HCT116 (cell line): ENCODE measurements at regions not wholly inside any gene's neighbourhood (a gene's known extent, or its start where the extent isn't known, plus 50 kb on each side); places are given as distances from the start of the nearest gene placed in this dataset.

Source experiments
- ATAC-seq: fragments of 200-7000 bp; cut with Tn5 transposase; 2 replicates; pipeline ENCODE4 v1.9.1; 2020; ENCODE audit warnings: mild to moderate bottlenecking, moderate library complexity
- BruUV-seq: library from RNA; stranded (reverse); fragments of 400-500 nt; replicated peaks from 2 replicates; lab custom pipeline; 2021; lab: Mats Ljungman, UMichigan
- CTCF ChIA-PET: fragments of 300-600 bp; sonication (Branson Sonifier 250); formaldehyde crosslinking; loops from one replicate; lab custom pipeline; 2021; ENCODE audit warnings: antibody characterized with exemption; lab: Charles Lee
- POLR2A ChIA-PET: fragments of 300-600, 350-600 bp; sonication (Branson Sonifier 250); formaldehyde crosslinking; loops from one replicate; lab custom pipeline; 2021; ENCODE audit warnings: antibody characterized with exemption; lab: Charles Lee
- RAD21 ChIA-PET, 2 experiments: fragments of 300-600 bp; sonication (Branson Sonifier 250); formaldehyde crosslinking; loops; one replicate each; lab custom pipeline; 2023; ENCODE audit warnings: low total read pairs in 2 of 2; ENCODE audit not compliant: uncharacterized antibody in 2 of 2, unreplicated experiment in 2 of 2, low non-redundant PET in 1 of 2; lab: Charles Lee
- DNase-seq: peaks from one replicate; pipeline ENCODE4 v3.0.0-alpha.2; 2010; ENCODE audit warnings: low read depth, low spot score
- H2AFZ ChIP-seq: fragments of 200-600 bp; shearing (Covaris generic), sonication (generic); 2 replicates; pipeline ENCODE4 v1.6.1; 2017; ENCODE audit warnings: low read depth, mixed run types, mixed read lengths, antibody characterized with exemption, low read length; ENCODE audit not compliant: poor library complexity, severe bottlenecking
- H3K27ac ChIP-seq: 2 replicates; pipeline ENCODE4 v1.5.1; 2012; ENCODE audit warnings: low read depth, low read length
- H3K27me3 ChIP-seq: fragments of 200-600 bp; sonication (generic); 2 replicates; pipeline ENCODE4 v1.6.1; 2016; ENCODE audit warnings: mixed run types, low read length, mixed read lengths; ENCODE audit not compliant: insufficient read depth
- H3K36me3 ChIP-seq, 2 experiments: fragments of 200-500 bp in 1 of 2; fragments of 200-600 bp in 1 of 2; sonication (Bioruptor generic) in 1 of 2; sonication (generic) in 1 of 2; 2 replicates each; pipeline versions ENCODE4 v1.5.1 to v1.6.1; 2014 to 2016; ENCODE audit warnings: low read length in 2 of 2, inconsistent platforms in 1 of 2, mixed read lengths in 1 of 2, mixed run types in 1 of 2; ENCODE audit not compliant: insufficient read depth in 2 of 2, control insufficient read depth in 1 of 2
- H3K4me1 ChIP-seq, 2 experiments: fragments of 200-600 bp in 1 of 2; sonication (generic) in 1 of 2; 2 replicates each; pipeline versions ENCODE4 v1.5.1 to v1.6.1; 2012 to 2017; ENCODE audit warnings: low read length in 2 of 2, inconsistent platforms in 1 of 2, mild to moderate bottlenecking in 1 of 2, mixed read lengths in 1 of 2, mixed run types in 1 of 2, moderate library complexity in 1 of 2; ENCODE audit not compliant: insufficient read depth in 2 of 2, control insufficient read depth in 1 of 2
- H3K4me2 ChIP-seq: fragments of 200-600 bp; sonication (generic); 2 replicates; pipeline ENCODE4 v1.6.1; 2017; ENCODE audit warnings: mixed run types, low read length, mixed read lengths
- H3K4me3 ChIP-seq, 2 experiments: fragments of 200-600 bp in 1 of 2; sonication (generic) in 1 of 2; replicated peaks in 1 of 2; 2 replicates each; pipeline ENCODE4 v1.5.1; 2011 to 2016; ENCODE audit warnings: low read length in 2 of 2, control low read depth in 1 of 2, low read depth in 1 of 2, mild to moderate bottlenecking in 1 of 2, mixed read lengths in 1 of 2, mixed run types in 1 of 2
- H3K79me2 ChIP-seq: fragments of 200-600 bp; sonication (generic); 2 replicates; pipeline ENCODE4 v1.6.1; 2017; ENCODE audit warnings: mild to moderate bottlenecking, mixed run types, low read length, moderate library complexity, mixed read lengths; ENCODE audit not compliant: insufficient read depth
- H3K9ac ChIP-seq: fragments of 200-600 bp; sonication (generic); 2 replicates; pipeline ENCODE4 v1.6.1; 2016; ENCODE audit warnings: low read length, mixed read lengths
- H3K9me2 ChIP-seq: fragments of 200-600 bp; sonication (generic), shearing (Covaris generic); 2 replicates; pipeline ENCODE4 v1.6.1; 2017; ENCODE audit warnings: mixed run types, mild to moderate bottlenecking, moderate library complexity; ENCODE audit not compliant: insufficient read depth
- H3K9me3 ChIP-seq, 2 experiments: fragments of 200-500 bp in 1 of 2; fragments of 200-600 bp in 1 of 2; sonication (Bioruptor generic) in 1 of 2; sonication (generic) in 1 of 2; 2 replicates each; pipeline ENCODE4 v1.6.1; 2014 to 2017; ENCODE audit warnings: low read length in 2 of 2, mixed read lengths in 2 of 2, inconsistent platforms in 1 of 2, low read depth in 1 of 2, mild to moderate bottlenecking in 1 of 2, mixed run types in 1 of 2, moderate library complexity in 1 of 2; ENCODE audit not compliant: control insufficient read depth in 1 of 2, insufficient read depth in 1 of 2
- H4K20me1 ChIP-seq: fragments of 200-600 bp; sonication (generic), shearing (Covaris generic); 2 replicates; pipeline ENCODE4 v1.6.1; 2017; ENCODE audit warnings: mixed run types, mild to moderate bottlenecking, moderate library complexity; ENCODE audit not compliant: insufficient read depth
- ATF3 ChIP-seq: IDR thresholded peaks from 2 replicates; pipeline ENCODE4 v1.6.1; 2012
- CBX3 ChIP-seq: IDR thresholded peaks from 2 replicates; pipeline ENCODE4 v1.6.1; 2012; ENCODE audit warnings: low read depth
- CTCF ChIP-seq, 3 experiments: fragments of 200-600 bp in 1 of 3; sonication (generic) in 1 of 3; IDR thresholded peaks in 2 of 3; conservative IDR thresholded peaks in 1 of 3; 2 replicates each; pipeline ENCODE4 v1.5.1; 2012 to 2017; ENCODE audit warnings: low read depth in 2 of 3, low read length in 2 of 3, antibody characterized with exemption in 1 of 3, borderline replicate concordance in 1 of 3, control low read depth in 1 of 3, mild to moderate bottlenecking in 1 of 3, mixed read lengths in 1 of 3, mixed run types in 1 of 3, moderate library complexity in 1 of 3; ENCODE audit not compliant: insufficient read depth in 1 of 3
- EGR1 ChIP-seq: IDR thresholded peaks from 2 replicates; pipeline ENCODE4 v1.6.1; 2012; ENCODE audit warnings: low read depth
- ELF1 ChIP-seq: IDR thresholded peaks from 2 replicates; pipeline ENCODE4 v1.6.1; 2012; ENCODE audit warnings: low read depth, borderline replicate concordance
- EZH2phosphoT487 ChIP-seq: fragments of 200-600 bp; IDR thresholded peaks from 2 replicates; pipeline ENCODE4 v1.6.1; 2018; ENCODE audit warnings: antibody characterized with exemption, borderline replicate concordance
- FOSL1 ChIP-seq: IDR thresholded peaks from 2 replicates; pipeline ENCODE4 v1.6.1; 2012; ENCODE audit warnings: low read depth
- MAX ChIP-seq: IDR thresholded peaks from 2 replicates; pipeline ENCODE4 v1.6.1; 2012
- POLR2AphosphoS5 ChIP-seq: IDR thresholded peaks from 2 replicates; pipeline ENCODE4 v1.6.1; 2011; ENCODE audit warnings: mild to moderate bottlenecking, low read depth, low read length, moderate library complexity
- RAD21 ChIP-seq: IDR thresholded peaks from 2 replicates; pipeline ENCODE4 v1.6.1; 2012; ENCODE audit warnings: low read depth, mild to moderate bottlenecking
- SP1 ChIP-seq: IDR thresholded peaks from 2 replicates; pipeline ENCODE4 v1.6.1; 2012; ENCODE audit warnings: low read depth
- YY1 ChIP-seq: IDR thresholded peaks from 2 replicates; pipeline ENCODE4 v1.6.1; 2011; ENCODE audit warnings: low read length, low read depth, moderate library complexity, mild to moderate bottlenecking; ENCODE audit not compliant: insufficient replicate concordance; ENCODE audit errors: extremely low read depth
- ZBTB33 ChIP-seq: IDR thresholded peaks from 2 replicates; pipeline ENCODE4 v1.6.1; 2011; ENCODE audit warnings: mild to moderate bottlenecking, low read length, moderate library complexity; ENCODE audit not compliant: insufficient replicate concordance; ENCODE audit errors: extremely low read depth
- ZFX ChIP-seq: fragments of 450-650 bp; IDR thresholded peaks from 2 replicates; pipeline ENCODE4 v1.6.1; 2017
- ZNF274 ChIP-seq: fragments of 200-500 bp; sonication (Bioruptor generic); IDR thresholded peaks from 2 replicates; pipeline ENCODE4 v1.6.1; 2014; ENCODE audit warnings: mild to moderate bottlenecking, low read depth, low read length, inconsistent platforms
- intact Hi-C: fragments of 100-400 bp; cut with micrococcal nuclease; formaldehyde crosslinking; loops from 2 replicates; pipeline ENCODE4 v1.10.0; 2022

- ATAC-seq (no peak), DNase-seq (no peak)
- ChIA-PET RAD21 (no interaction called here), POLR2A (no interaction called here), CTCF (no interaction called here)
- Histone ChIP-seq H3K36me3 (no peaks in the 10 kb centered on the region), H4K20me1 (no peaks in the 10 kb centered on the region), H3K27me3 (no peaks in the 10 kb centered on the region), H3K9me2 (no peaks in the 10 kb centered on the region), H3K9ac (no peak overlapping the region), H3K9me3 (no peaks in the 10 kb centered on the region), H3K79me2 (no peaks in the 10 kb centered on the region), H3K4me3 (no peak overlapping the region), H2AFZ (no peak overlapping the region), H3K27ac (no peak overlapping the region), H3K4me1 (no peaks in the 10 kb centered on the region), H3K4me2 (no peak overlapping the region)
- no TSS peak for BruUV-seq
- intact Hi-C loops: no loop called here
- TF ChIP-seq ELF1 (no peak), EZH2phosphoT487 (no peak), RAD21 (no peak), POLR2AphosphoS5 (no peak), MAX (no peak)
Measured at GRCh38 chr6:16922282-16922681, 161.0 kb upstream of the ATXN1 start.

GRCh38 chr6:16921399-16922110 lies 160.3 kb upstream of the ATXN1 start:
- ATAC-seq: no peak
- H3K27me3 ChIP-seq: no peaks in the 10 kb centered on the region

More at GRCh38 chr6:16921399-16922110, 160.3 kb upstream of the ATXN1 start:
- TF ChIP-seq SP1 (no peak), YY1 (no peak), ATF3 (no peak), ZFX (no peak), EGR1 (no peak), ZNF274 (no peak), CBX3 (no peak), CTCF (IDR thresholded peaks at IDR 0.05 in 2 of 3, conservative IDR thresholded peaks at IDR 0.05 in 1 of 3; ENCODE audit: borderline replicate concordance in 1 of 3, insufficient read depth in 1 of 3, low read depth in 2 of 3, low read length in 2 of 3) (no peak), ZBTB33 (no peak), RAD21 (no peak), FOSL1 (no peak), POLR2AphosphoS5 (no peak), MAX (no peak), EZH2phosphoT487 (no peak), ELF1 (no peak)
- no TSS peak for BruUV-seq
- Histone ChIP-seq H3K36me3 (no peaks in the 10 kb centered on the region), H3K9ac (no peak overlapping the region), H3K9me2 (no peaks in the 10 kb centered on the region), H3K4me2 (no peak overlapping the region), H2AFZ (no peak overlapping the region), H3K27ac (no peak overlapping the region), H3K4me1 (no peaks in the 10 kb centered on the region), H3K79me2 (no peaks in the 10 kb centered on the region), H3K9me3 (no peaks in the 10 kb centered on the region), H4K20me1 (no peaks in the 10 kb centered on the region), H3K4me3 (no peak overlapping the region)
- DNase-seq: no peak
- RAD21 ChIA-PET: no interaction called here
- CTCF ChIA-PET: no interaction called here
- intact Hi-C loops: no loop called here
- POLR2A ChIA-PET: no interaction called here
